ENCODE measurements at regions not wholly inside any gene's neighbourhood (a gene's known extent, or its start where the extent isn't known, plus 50 kb on each side); places are given as distances from the start of the nearest gene placed in this dataset.
"Not testable (repeated sequence)": the region's sequence is repeated elsewhere in the genome, so short reads cannot be mapped to it uniquely, and the experiment has no call there.

DNA sequence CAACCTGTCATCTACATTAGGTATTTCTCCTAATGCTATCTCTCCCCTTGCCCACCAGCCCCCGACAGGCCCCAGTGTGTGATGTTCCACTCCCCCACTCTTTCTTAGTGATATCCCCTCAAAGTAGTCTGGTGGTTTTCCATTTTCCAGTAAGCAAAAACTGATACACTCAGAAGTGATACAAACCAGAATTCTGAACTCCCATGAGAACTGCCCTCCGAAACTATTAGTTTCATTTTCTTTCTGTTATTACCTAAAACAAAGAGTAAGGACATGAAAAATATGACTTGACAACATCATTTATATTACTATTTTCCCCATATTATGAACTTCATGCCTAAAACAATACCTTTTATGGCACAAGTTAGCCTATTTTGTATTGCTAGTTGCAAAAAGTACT lies 175.0 kb downstream of the OTUD1 start:
- peaks cover 5% of the 10 kb centered on the region for H3K4me1 ChIP-seq (ENCODE audit: insufficient read depth, low read length)
- no peaks in the 10 kb centered on the region for H3K36me3 ChIP-seq (ENCODE audit: insufficient read depth, low read length)
- no peak overlapping the region for H3K4me3 ChIP-seq (ENCODE audit: low read length)
- no peaks in the 10 kb centered on the region for H3K9me3 ChIP-seq (ENCODE audit: low read length)
- H2AFZ ChIP-seq (ENCODE audit: low read depth, low read length), result no peak overlapping the region
- no peaks in the 10 kb centered on the region for H3K27me3 ChIP-seq (ENCODE audit: insufficient read depth, low read length)

DNA sequence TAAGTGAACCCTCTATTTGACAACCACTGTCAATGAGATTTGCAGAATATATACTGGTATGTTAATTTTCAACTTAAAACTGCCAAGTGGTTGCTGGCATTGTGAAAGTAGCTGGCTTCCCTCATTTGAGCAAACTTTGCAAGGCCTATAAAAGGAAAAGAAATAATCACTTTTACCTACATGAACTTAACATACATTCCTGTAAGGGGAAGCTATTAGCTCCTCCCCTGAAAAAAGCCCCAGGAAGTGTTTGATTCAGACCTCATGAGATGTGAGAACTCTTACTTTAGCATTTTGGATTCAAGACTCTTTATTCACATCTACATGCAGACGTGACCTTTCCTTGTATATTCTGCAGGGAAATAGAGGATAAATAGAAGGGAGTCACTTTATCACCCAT lies 175.6 kb downstream of the OTUD1 start:
- no peaks in the 10 kb centered on the region for H3K9me3 ChIP-seq (ENCODE audit: low read length)
- peaks cover 5% of the 10 kb centered on the region for H3K4me1 ChIP-seq (ENCODE audit: insufficient read depth, low read length)
- H3K36me3 ChIP-seq (ENCODE audit: insufficient read depth, low read length), result no peaks in the 10 kb centered on the region
- H3K4me3 ChIP-seq (ENCODE audit: low read length), result no peak overlapping the region
- H3K27me3 ChIP-seq (ENCODE audit: insufficient read depth, low read length), result no peaks in the 10 kb centered on the region
- H2AFZ ChIP-seq (ENCODE audit: low read depth, low read length), result no peak overlapping the region

GRCh38 chr10:23630376-23630775 lies 191.5 kb downstream of the OTUD1 start:
- Histone ChIP-seq H3K27me3 (ENCODE audit: insufficient read depth, low read length) (no peaks in the 10 kb centered on the region), H3K9me3 (ENCODE audit: low read length) (no peaks in the 10 kb centered on the region), H3K4me1 (ENCODE audit: insufficient read depth, low read length) (peaks cover 14% of the 10 kb centered on the region), H3K4me3 (ENCODE audit: low read length) (no peak overlapping the region), H3K36me3 (ENCODE audit: insufficient read depth, low read length) (no peaks in the 10 kb centered on the region), H2AFZ (ENCODE audit: low read depth, low read length) (no peak overlapping the region)

DNA sequence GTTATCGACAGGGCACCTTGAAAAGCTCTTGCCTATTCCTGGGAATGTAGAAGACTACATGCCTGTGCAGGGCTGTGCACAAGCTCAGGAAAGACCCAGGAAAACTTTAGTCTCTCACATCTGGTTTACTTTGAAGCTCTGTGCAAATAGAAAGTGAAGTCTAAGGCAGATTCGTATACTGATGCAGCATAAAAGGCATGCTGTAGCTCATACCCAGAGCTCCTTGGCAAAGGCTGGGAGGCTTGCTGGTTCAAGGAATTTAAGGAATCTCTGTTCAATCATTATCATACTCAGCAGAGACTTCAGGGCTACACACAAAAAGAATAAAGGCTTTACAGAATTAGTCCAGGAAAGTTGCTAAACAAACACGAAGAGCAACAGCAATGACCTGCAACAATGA lies 192.0 kb downstream of the OTUD1 start:
- no peak overlapping the region for H3K4me3 ChIP-seq (ENCODE audit: low read length)
- no peak overlapping the region for H2AFZ ChIP-seq (ENCODE audit: low read depth, low read length)
- H3K4me1 ChIP-seq (ENCODE audit: insufficient read depth, low read length), result peaks cover 14% of the 10 kb centered on the region
- no peaks in the 10 kb centered on the region for H3K9me3 ChIP-seq (ENCODE audit: low read length)
- H3K36me3 ChIP-seq (ENCODE audit: insufficient read depth, low read length), result no peaks in the 10 kb centered on the region
- H3K27me3 ChIP-seq (ENCODE audit: insufficient read depth, low read length), result no peaks in the 10 kb centered on the region

GRCh38 chr10:23643111-23643780 lies 204.4 kb downstream of the OTUD1 start:
- Histone ChIP-seq H3K4me1 (ENCODE audit: insufficient read depth, low read length) (no peaks in the 10 kb centered on the region), H3K9me3 (ENCODE audit: low read length) (no peaks in the 10 kb centered on the region), H2AFZ (ENCODE audit: low read depth, low read length) (no peak overlapping the region), H3K27me3 (ENCODE audit: insufficient read depth, low read length) (no peaks in the 10 kb centered on the region), H3K36me3 (ENCODE audit: insufficient read depth, low read length) (no peaks in the 10 kb centered on the region), H3K4me3 (ENCODE audit: low read length) (no peak overlapping the region)

DNA sequence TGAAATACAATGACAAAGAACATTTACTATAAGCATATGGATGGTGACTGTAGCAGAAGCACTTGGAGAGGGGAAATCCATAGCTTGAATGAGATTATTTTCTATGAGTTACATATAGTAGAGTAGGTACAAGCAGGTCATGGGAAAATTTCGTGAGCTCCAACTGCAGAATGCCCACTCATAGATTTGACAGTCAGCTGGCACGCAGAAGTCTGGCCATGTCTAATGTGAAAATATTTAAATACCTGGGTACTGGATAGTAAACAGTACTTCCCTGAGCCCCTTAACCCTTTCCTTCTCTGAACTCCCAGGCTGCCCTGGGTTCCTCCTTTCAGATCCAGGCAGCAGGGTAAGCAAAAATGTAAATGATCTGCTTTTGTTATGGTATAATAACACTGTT lies 209.7 kb downstream of the OTUD1 start:
- Histone ChIP-seq H3K4me1 (ENCODE audit: insufficient read depth, low read length) (no peaks in the 10 kb centered on the region), H3K4me3 (ENCODE audit: low read length) (no peak overlapping the region), H3K27me3 (ENCODE audit: insufficient read depth, low read length) (no peaks in the 10 kb centered on the region), H2AFZ (ENCODE audit: low read depth, low read length) (no peak overlapping the region), H3K36me3 (ENCODE audit: insufficient read depth, low read length) (no peaks in the 10 kb centered on the region), H3K9me3 (ENCODE audit: low read length) (no peaks in the 10 kb centered on the region)

DNA sequence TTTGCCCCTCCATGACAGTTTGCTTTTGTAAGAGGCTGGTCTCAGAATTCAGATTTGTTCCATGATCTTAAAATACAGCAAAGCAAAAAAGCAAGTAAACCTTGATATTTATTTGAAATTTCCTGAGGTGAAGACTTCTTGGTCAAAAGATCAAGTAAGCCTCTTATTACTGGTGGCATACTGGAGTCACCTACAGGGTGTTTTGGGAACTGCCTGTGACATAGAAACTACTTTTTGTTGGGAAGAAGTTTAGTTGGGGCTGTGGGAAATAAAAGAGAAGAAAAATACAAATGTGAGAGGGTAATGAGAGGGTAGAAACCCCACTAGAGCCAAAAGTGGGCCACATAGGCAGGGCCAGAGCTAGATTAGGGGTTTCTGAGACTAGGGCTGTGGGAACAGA lies 217.9 kb downstream of the OTUD1 start:
- H3K27me3 ChIP-seq (ENCODE audit: insufficient read depth, low read length), result no peaks in the 10 kb centered on the region

GRCh38 chr10:23657677-23658076 lies 218.8 kb downstream of the OTUD1 start:
- Histone ChIP-seq H3K27me3 (ENCODE audit: insufficient read depth, low read length) (no peaks in the 10 kb centered on the region), H3K36me3 (ENCODE audit: insufficient read depth, low read length) (no peaks in the 10 kb centered on the region), H2AFZ (ENCODE audit: low read depth, low read length) (no peak overlapping the region), H3K4me3 (ENCODE audit: low read length) (no peak overlapping the region), H3K9me3 (ENCODE audit: low read length) (no peaks in the 10 kb centered on the region), H3K4me1 (ENCODE audit: insufficient read depth, low read length) (no peaks in the 10 kb centered on the region)

More for the DNA sequence above, 217.9 kb downstream of the OTUD1 start:
- Histone ChIP-seq H3K4me1 (ENCODE audit: insufficient read depth, low read length) (no peaks in the 10 kb centered on the region), H3K36me3 (ENCODE audit: insufficient read depth, low read length) (no peaks in the 10 kb centered on the region), H3K4me3 (ENCODE audit: low read length) (no peak overlapping the region), H2AFZ (ENCODE audit: low read depth, low read length) (no peak overlapping the region), H3K9me3 (ENCODE audit: low read length) (no peaks in the 10 kb centered on the region)

GRCh38 chr10:23671866-23672265 lies 233.0 kb downstream of the OTUD1 start:
- not testable (repeated sequence) for H3K9me3 ChIP-seq (ENCODE audit: low read length); H3K27me3 ChIP-seq (ENCODE audit: insufficient read depth, low read length); H3K36me3 ChIP-seq (ENCODE audit: insufficient read depth, low read length); H3K4me3 ChIP-seq (ENCODE audit: low read length); H3K4me1 ChIP-seq (ENCODE audit: insufficient read depth, low read length); H2AFZ ChIP-seq (ENCODE audit: low read depth, low read length)

- H2AFZ ChIP-seq (ENCODE audit: low read depth, low read length), result no peak overlapping the region
- no peak overlapping the region for H3K4me3 ChIP-seq (ENCODE audit: low read length)
- no peaks in the 10 kb centered on the region for H3K4me1 ChIP-seq (ENCODE audit: insufficient read depth, low read length)
- H3K9me3 ChIP-seq (ENCODE audit: low read length), result no peaks in the 10 kb centered on the region
- no peaks in the 10 kb centered on the region for H3K36me3 ChIP-seq (ENCODE audit: insufficient read depth, low read length)
- no peaks in the 10 kb centered on the region for H3K27me3 ChIP-seq (ENCODE audit: insufficient read depth, low read length)
These were observed 236.7 kb downstream of the OTUD1 start for GRCh38 chr10:23675585-23675984.

- Histone ChIP-seq H3K27me3 (ENCODE audit: insufficient read depth, low read length) (no peaks in the 10 kb centered on the region), H3K4me1 (ENCODE audit: insufficient read depth, low read length) (no peaks in the 10 kb centered on the region), H2AFZ (ENCODE audit: low read depth, low read length) (no peak overlapping the region), H3K36me3 (ENCODE audit: insufficient read depth, low read length) (no peaks in the 10 kb centered on the region), H3K4me3 (ENCODE audit: low read length) (no peak overlapping the region), H3K9me3 (ENCODE audit: low read length) (no peaks in the 10 kb centered on the region)
These were observed 237.4 kb downstream of the OTUD1 start for GRCh38 chr10:23676296-23676695.

GRCh38 chr10:23686722-23687121 lies 247.8 kb downstream of the OTUD1 start:
- no peaks in the 10 kb centered on the region for H3K4me1 ChIP-seq (ENCODE audit: insufficient read depth, low read length)
- H3K27me3 ChIP-seq (ENCODE audit: insufficient read depth, low read length), result peaks cover 4% of the 10 kb centered on the region
- H3K9me3 ChIP-seq (ENCODE audit: low read length), result no peaks in the 10 kb centered on the region
- no peak overlapping the region for H3K4me3 ChIP-seq (ENCODE audit: low read length)
- no peaks in the 10 kb centered on the region for H3K36me3 ChIP-seq (ENCODE audit: insufficient read depth, low read length)
- H2AFZ ChIP-seq (ENCODE audit: low read depth, low read length), result no peak overlapping the region

DNA sequence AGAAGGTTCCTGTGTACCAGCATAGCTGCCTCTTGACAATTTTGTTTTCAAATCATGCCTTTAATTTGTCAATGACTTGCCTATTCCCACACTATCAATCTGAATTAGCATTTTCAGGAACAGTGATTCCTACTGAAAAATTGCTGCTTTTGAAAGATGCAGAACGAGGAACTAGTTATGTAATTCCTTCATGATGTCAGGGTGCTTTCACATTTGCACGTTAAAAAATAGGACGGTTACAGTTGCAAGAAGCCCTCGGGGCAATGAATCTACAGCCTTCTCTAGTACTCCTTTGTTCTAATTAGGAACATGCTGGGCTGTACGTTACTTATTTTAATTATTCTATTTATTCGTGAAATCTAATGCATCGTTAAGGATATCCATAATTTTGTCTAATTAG lies 253.9 kb downstream of the OTUD1 start:
- H3K4me3 ChIP-seq (ENCODE audit: low read length), result no peak overlapping the region
- H3K36me3 ChIP-seq (ENCODE audit: insufficient read depth, low read length), result no peaks in the 10 kb centered on the region
- H2AFZ ChIP-seq (ENCODE audit: low read depth, low read length), result no peak overlapping the region
- H3K4me1 ChIP-seq (ENCODE audit: insufficient read depth, low read length), result no peaks in the 10 kb centered on the region
- peaks cover 52% of the 10 kb centered on the region for H3K27me3 ChIP-seq (ENCODE audit: insufficient read depth, low read length)
- H3K9me3 ChIP-seq (ENCODE audit: low read length), result no peaks in the 10 kb centered on the region

- no peak overlapping the region for H3K4me3 ChIP-seq (ENCODE audit: low read length)
- no peak overlapping the region for H2AFZ ChIP-seq (ENCODE audit: low read depth, low read length)
- no peaks in the 10 kb centered on the region for H3K9me3 ChIP-seq (ENCODE audit: low read length)
- no peaks in the 10 kb centered on the region for H3K36me3 ChIP-seq (ENCODE audit: insufficient read depth, low read length)
- peaks cover 52% of the 10 kb centered on the region for H3K27me3 ChIP-seq (ENCODE audit: insufficient read depth, low read length)
- no peaks in the 10 kb centered on the region for H3K4me1 ChIP-seq (ENCODE audit: insufficient read depth, low read length)
These were observed 254.6 kb downstream of the OTUD1 start for GRCh38 chr10:23693501-23693901.
